K562 (cell line): ENCODE measurements at regions not wholly inside any gene's neighbourhood (a gene's known extent, or its start where the extent isn't known, plus 50 kb on each side); places are given as distances from the start of the nearest gene placed in this dataset.

ENCODE experiments used
- ATAC-seq: fragments of 200-7000 bp; cut with Tn5 transposase; 3 replicates; pipeline ENCODE4 v1.9.1; 2020; ENCODE audit warnings: moderate library complexity
- BruUV-seq: library from RNA; stranded (reverse); fragments of 400-500 nt; replicated peaks from 2 replicates; lab custom pipeline; 2021; lab: Mats Ljungman, UMichigan
- CTCF ChIA-PET: fragments of 300-600 bp; formaldehyde crosslinking; extraction: SDS; loops from one replicate; lab custom pipeline; 2021; ENCODE audit warnings: low intra/inter-chr PET ratio; lab: Yijun Ruan, JAX
- POLR2A ChIA-PET: fragments of 300-600, 350-650 bp; sonication (Branson Sonifier 250); formaldehyde crosslinking; extraction: SDS; loops from one replicate; lab custom pipeline; 2021; ENCODE audit warnings: antibody characterized with exemption, inconsistent platforms; lab: Yijun Ruan, JAX
- DNase-seq, 4 experiments: peaks; one replicate each; pipeline versions ENCODE4 v3.0.0 to v3.0.0-alpha.2; 2011 to 2018; ENCODE audit warnings: low spot score in 3 of 4, mixed read lengths in 3 of 4; ENCODE audit errors: extremely low read depth in 1 of 4
- FAIRE-seq: peaks from 2 replicates; lab custom pipeline; 2011; peaks lifted over from hg19 to GRCh38; lab: Jason Lieb, UNC
- H2AFZ ChIP-seq: 2 replicates; pipeline ENCODE4 v1.6.0; 2011; ENCODE audit warnings: low read depth, low read length, control low read depth, inconsistent platforms
- H3K27ac ChIP-seq: fragments of 200-600 bp; 3 replicates; pipeline ENCODE4 v1.8.0; 2011; ENCODE audit warnings: low read depth, mild to moderate bottlenecking, control low read depth, inconsistent platforms, low read length, moderate library complexity, mixed read lengths; ENCODE audit errors: extremely low read depth
- H3K27me3 ChIP-seq, 2 experiments: fragments of 300-600 bp in 1 of 2; 2 replicates in 1 of 2; 3 replicates in 1 of 2; pipeline versions ENCODE4 v1.6.0 to v1.8.0; 2011; ENCODE audit warnings: inconsistent platforms in 2 of 2, low read length in 2 of 2, mild to moderate bottlenecking in 1 of 2, mixed read lengths in 1 of 2, moderate library complexity in 1 of 2; ENCODE audit not compliant: control insufficient read depth in 2 of 2, insufficient read depth in 2 of 2
- H3K36me3 ChIP-seq: fragments of 300-600 bp; 3 replicates; pipeline ENCODE4 v1.8.0; 2011; ENCODE audit warnings: mild to moderate bottlenecking, low read length, inconsistent platforms; ENCODE audit not compliant: control insufficient read depth, insufficient read depth
- H3K4me1 ChIP-seq, 2 experiments: fragments of 200-600 bp in 1 of 2; replicated peaks in 1 of 2; 2 replicates in 1 of 2; 3 replicates in 1 of 2; pipeline versions ENCODE4 v1.5.1 to v1.8.0; 2011; ENCODE audit warnings: inconsistent platforms in 2 of 2, low read length in 2 of 2, mild to moderate bottlenecking in 1 of 2, mixed read lengths in 1 of 2, moderate library complexity in 1 of 2; ENCODE audit not compliant: control insufficient read depth in 2 of 2, insufficient read depth in 2 of 2
- H3K4me2 ChIP-seq: 2 replicates; pipeline ENCODE4 v1.6.1; 2011; ENCODE audit warnings: low read length, control low read depth, inconsistent platforms, mixed read lengths; ENCODE audit not compliant: insufficient read depth
- H3K4me3 ChIP-seq: fragments of 200-600 bp; sonication (generic), shearing (Covaris generic); 2 replicates; pipeline ENCODE4 v1.5.1; 2016; ENCODE audit warnings: control low read depth, inconsistent platforms
- H3K79me2 ChIP-seq: fragments of 200-600 bp; 3 replicates; pipeline ENCODE4 v1.8.0; 2011; ENCODE audit warnings: low read length, inconsistent platforms; ENCODE audit not compliant: control insufficient read depth, insufficient read depth
- H3K9ac ChIP-seq, 2 experiments: 2 replicates each; pipeline versions ENCODE4 v1.6.0 to v1.6.1; 2011; ENCODE audit warnings: low read depth in 2 of 2, low read length in 2 of 2, control low read depth in 1 of 2, inconsistent platforms in 1 of 2, mild to moderate bottlenecking in 1 of 2, mixed read lengths in 1 of 2; ENCODE audit not compliant: insufficient read depth in 1 of 2
- H3K9me1 ChIP-seq: one replicate; pipeline ENCODE4 v1.6.0; 2011; ENCODE audit warnings: inconsistent platforms, mild to moderate bottlenecking, low read length, moderate library complexity; ENCODE audit not compliant: control insufficient read depth, insufficient read depth
- H3K9me3 ChIP-seq: replicated peaks from 2 replicates; pipeline ENCODE4 v1.5.1; 2011; ENCODE audit warnings: low read depth, low read length, inconsistent platforms; ENCODE audit not compliant: control insufficient read depth, insufficient read depth
- H4K20me1 ChIP-seq: replicated peaks from 2 replicates; pipeline ENCODE4 v1.6.1; 2011; ENCODE audit warnings: low read length, inconsistent platforms, mixed read lengths; ENCODE audit not compliant: control insufficient read depth, insufficient read depth
- BHLHE40 ChIP-seq: IDR thresholded peaks from 2 replicates; pipeline ENCODE4 v1.6.1; 2011; ENCODE audit warnings: low read length, improper control_type of control experiment
- CBFA2T3 ChIP-seq: fragments of 450-650 bp; IDR thresholded peaks from 2 replicates; pipeline ENCODE4 v1.6.1; 2017
- HNRNPUL1 ChIP-seq: fragments of 200-400 bp; formaldehyde crosslinking; IDR thresholded peaks from 2 replicates; pipeline ENCODE4 v1.6.1; 2017; ENCODE audit warnings: low read length
- MCM2 ChIP-seq: fragments of 450-650 bp; IDR thresholded peaks from 2 replicates; pipeline ENCODE4 v1.6.1; 2017; ENCODE audit warnings: low read depth, mild to moderate bottlenecking
- MTA1 ChIP-seq: fragments of 450-650 bp; IDR thresholded peaks from 2 replicates; pipeline ENCODE4 v1.6.1; 2017; ENCODE audit warnings: borderline replicate concordance
- NR3C1 ChIP-seq: sonication (generic); formaldehyde crosslinking; IDR thresholded peaks from 2 replicates; pipeline ENCODE4 v1.8.1; 2022; ENCODE audit warnings: missing genetic modification reagents
- SAP30 ChIP-seq: fragments of 200-600 bp; sonication (generic); IDR thresholded peaks from 2 replicates; pipeline ENCODE4 v1.6.1; 2012; ENCODE audit warnings: borderline replicate concordance, low read depth, mild to moderate bottlenecking, moderate library complexity, low read length, control low read depth, inconsistent platforms; ENCODE audit not compliant: insufficient read depth, poor library complexity, severe bottlenecking
- SMARCA5 ChIP-seq: fragments of 450-650 bp; IDR thresholded peaks from 2 replicates; pipeline ENCODE4 v1.6.1; 2016
- SOX6 ChIP-seq: fragments of 450-650 bp; IDR thresholded peaks from 2 replicates; pipeline ENCODE4 v1.6.1; 2014; ENCODE audit warnings: mild to moderate bottlenecking
- TAF1 ChIP-seq: IDR thresholded peaks from 2 replicates; pipeline ENCODE4 v1.6.1; 2011; ENCODE audit warnings: mild to moderate bottlenecking, low read length, moderate library complexity; ENCODE audit not compliant: insufficient read depth, control insufficient read depth, severe bottlenecking; ENCODE audit errors: extremely low read depth
- TAF9B ChIP-seq: fragments of 450-650 bp; IDR thresholded peaks from 2 replicates; pipeline ENCODE4 v1.6.1; 2018; ENCODE audit warnings: mild to moderate bottlenecking; ENCODE audit not compliant: partially characterized antibody
- WGBS: fragments of 100-300 bp; shearing (Covaris generic); methylation state at CpG from one replicate; pipeline ENCODE4 v1.1.6; 2016; ENCODE audit warnings: low coverage, mixed read lengths; ENCODE audit not compliant: insufficient coverage; ENCODE audit errors: missing lambda C conversion rate; 5-methylcytosine and 5-hydroxymethylcytosine counted together
- in situ Hi-C: fragments of 300-500 bp; cut with MboI; formaldehyde crosslinking; loops from 4 replicates; pipeline ENCODE4 v1.15.0; 2018; ENCODE audit warnings: inconsistent platforms, mixed read lengths
- intact Hi-C: fragments of 100-400 bp; cut with micrococcal nuclease; formaldehyde crosslinking; loops from 2 replicates; pipeline ENCODE4 v1.14.2; 2022
- TF ChIP-seq, protein P1 (sequence below): sonication (generic); formaldehyde crosslinking; IDR thresholded peaks from 2 replicates; pipeline ENCODE4 v1.8.0; 2023; ENCODE audit warnings: missing genetic modification reagents, mild to moderate bottlenecking, borderline replicate concordance
- TF ChIP-seq, protein P2 (sequence below): fragments of 450-650 bp; formaldehyde crosslinking; IDR thresholded peaks from 2 replicates; pipeline ENCODE4 v1.4.0; 2020; ENCODE audit warnings: mild to moderate bottlenecking, moderate library complexity

DNA sequence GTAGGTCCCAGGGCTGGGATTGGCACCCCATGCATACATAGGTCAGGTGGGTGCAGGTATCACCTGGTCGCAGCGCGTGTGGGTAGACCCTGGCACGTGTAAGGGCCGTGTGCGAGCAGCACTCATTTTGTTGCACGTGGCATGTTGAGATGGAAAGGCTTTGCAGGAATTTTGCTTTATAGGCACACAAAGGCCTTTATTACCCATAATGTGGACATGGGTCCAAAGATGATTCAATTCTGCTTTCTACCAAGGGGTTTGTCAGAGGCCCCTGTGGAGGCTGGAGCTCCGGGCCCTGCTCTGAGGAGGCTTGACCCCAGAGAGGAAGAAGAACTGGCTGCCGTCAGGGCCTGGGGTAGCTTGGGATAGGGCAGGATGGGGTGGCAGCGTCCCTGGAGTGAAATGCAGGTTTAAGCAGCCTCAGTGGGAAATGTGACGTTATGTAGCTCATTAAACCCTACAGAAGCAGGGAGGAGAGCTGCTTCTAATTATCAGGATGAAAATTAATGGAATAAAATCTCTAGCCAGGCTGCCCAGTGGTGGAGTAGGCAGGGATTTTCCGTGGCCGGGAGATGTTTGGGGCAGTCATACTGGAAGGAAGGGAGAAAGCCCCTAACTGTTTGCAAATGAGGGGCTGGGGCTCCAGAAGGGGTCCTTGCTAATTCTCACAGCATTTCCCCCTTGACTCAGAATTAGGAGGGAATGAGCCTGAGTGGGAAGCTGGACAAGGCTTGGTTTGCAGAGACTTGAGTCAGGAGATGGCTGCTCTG lies 103.3 kb upstream of the PITX1 start (continued):
- no peak for TF ChIP-seq HNRNPUL1
- TF ChIP-seq, protein P1, sequence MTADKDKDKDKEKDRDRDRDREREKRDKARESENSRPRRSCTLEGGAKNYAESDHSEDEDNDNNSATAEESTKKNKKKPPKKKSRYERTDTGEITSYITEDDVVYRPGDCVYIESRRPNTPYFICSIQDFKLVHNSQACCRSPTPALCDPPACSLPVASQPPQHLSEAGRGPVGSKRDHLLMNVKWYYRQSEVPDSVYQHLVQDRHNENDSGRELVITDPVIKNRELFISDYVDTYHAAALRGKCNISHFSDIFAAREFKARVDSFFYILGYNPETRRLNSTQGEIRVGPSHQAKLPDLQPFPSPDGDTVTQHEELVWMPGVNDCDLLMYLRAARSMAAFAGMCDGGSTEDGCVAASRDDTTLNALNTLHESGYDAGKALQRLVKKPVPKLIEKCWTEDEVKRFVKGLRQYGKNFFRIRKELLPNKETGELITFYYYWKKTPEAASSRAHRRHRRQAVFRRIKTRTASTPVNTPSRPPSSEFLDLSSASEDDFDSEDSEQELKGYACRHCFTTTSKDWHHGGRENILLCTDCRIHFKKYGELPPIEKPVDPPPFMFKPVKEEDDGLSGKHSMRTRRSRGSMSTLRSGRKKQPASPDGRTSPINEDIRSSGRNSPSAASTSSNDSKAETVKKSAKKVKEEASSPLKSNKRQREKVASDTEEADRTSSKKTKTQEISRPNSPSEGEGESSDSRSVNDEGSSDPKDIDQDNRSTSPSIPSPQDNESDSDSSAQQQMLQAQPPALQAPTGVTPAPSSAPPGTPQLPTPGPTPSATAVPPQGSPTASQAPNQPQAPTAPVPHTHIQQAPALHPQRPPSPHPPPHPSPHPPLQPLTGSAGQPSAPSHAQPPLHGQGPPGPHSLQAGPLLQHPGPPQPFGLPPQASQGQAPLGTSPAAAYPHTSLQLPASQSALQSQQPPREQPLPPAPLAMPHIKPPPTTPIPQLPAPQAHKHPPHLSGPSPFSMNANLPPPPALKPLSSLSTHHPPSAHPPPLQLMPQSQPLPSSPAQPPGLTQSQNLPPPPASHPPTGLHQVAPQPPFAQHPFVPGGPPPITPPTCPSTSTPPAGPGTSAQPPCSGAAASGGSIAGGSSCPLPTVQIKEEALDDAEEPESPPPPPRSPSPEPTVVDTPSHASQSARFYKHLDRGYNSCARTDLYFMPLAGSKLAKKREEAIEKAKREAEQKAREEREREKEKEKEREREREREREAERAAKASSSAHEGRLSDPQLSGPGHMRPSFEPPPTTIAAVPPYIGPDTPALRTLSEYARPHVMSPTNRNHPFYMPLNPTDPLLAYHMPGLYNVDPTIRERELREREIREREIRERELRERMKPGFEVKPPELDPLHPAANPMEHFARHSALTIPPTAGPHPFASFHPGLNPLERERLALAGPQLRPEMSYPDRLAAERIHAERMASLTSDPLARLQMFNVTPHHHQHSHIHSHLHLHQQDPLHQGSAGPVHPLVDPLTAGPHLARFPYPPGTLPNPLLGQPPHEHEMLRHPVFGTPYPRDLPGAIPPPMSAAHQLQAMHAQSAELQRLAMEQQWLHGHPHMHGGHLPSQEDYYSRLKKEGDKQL (CRISPR knock-in tag): no peak
- TF ChIP-seq, all 486 proteins: peak for 0

DNA sequence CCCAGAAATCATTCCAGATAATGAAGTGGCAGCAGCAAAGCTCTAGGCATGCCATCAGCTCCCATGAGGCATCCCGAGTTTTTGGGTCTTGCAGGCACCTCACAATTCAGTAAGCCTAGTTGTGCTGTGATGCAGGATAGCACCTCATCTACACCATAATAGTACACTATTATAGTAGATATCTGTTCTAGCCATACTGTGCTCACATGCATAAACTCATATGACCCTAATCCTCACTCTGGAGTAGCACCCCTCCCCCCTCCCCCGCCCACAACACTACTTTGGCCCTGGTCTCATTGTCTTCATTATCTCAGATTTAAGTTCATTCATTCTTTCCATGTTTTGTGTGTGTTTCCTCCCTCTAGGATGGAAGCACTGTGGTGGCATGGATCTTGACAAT lies 102.5 kb upstream of the PITX1 start:
- CTCF ChIA-PET: no interaction called here
- Histone ChIP-seq H3K27ac (no peak overlapping the region; the same call in 2 of the 3 replicates), H3K79me2 (no peaks in the 10 kb centered on the region), H3K36me3 (no peaks in the 10 kb centered on the region), H3K9ac (peak overlapping the region; percentile 14 to 77; a peak in 2 of 4 replicates), H3K4me2 (peak overlapping the region; percentile 58; the same call in 1 of the 2 replicates), H4K20me1 (no peaks in the 10 kb centered on the region), H3K9me1 (peaks cover 3% of the 10 kb centered on the region), H3K4me3 (no peak overlapping the region), H3K9me3 (no peaks in the 10 kb centered on the region), H3K27me3 (no peaks in the 10 kb centered on the region), H3K4me1 (peaks cover 67 to 70% of the 10 kb centered on the region in 2 experiments), H2AFZ (no peak overlapping the region)
- WGBS: 56% methylated on average over 2 of the region's 2 CpGs
- intact Hi-C loops (loop anchor here (1.0 kb wide), 1 partner anchor 37 kb away; no protein-coding TSS in a partner anchor), in situ Hi-C loops (no loop called here)
- no peak for FAIRE-seq
- no TSS peak for BruUV-seq
- DNase-seq: peak in 1 of 4 experiments; percentile 36
- POLR2A ChIA-PET: interaction anchor here (0.5 to 1.2 kb wide), 3 partner anchors 9 to 121 kb away, joined by 3 to 5 read pairs (median 3); no protein-coding TSS in a partner anchor
- no peak for ATAC-seq
- TF ChIP-seq TAF9B (no peak), SMARCA5 (no peak), TAF1 (no peak), MCM2 (no peak), MTA1 (no peak), NR3C1 (CRISPR knock-in tag) (no peak), CBFA2T3 (peak; percentile 7; the same call in 1 of the 2 replicates), BHLHE40 (peak; percentile 16; the same call in 1 of the 2 replicates), SAP30 (no peak), SOX6 (peak; percentile 58; the same call in 1 of the 2 replicates)
- TF ChIP-seq, protein P2, sequence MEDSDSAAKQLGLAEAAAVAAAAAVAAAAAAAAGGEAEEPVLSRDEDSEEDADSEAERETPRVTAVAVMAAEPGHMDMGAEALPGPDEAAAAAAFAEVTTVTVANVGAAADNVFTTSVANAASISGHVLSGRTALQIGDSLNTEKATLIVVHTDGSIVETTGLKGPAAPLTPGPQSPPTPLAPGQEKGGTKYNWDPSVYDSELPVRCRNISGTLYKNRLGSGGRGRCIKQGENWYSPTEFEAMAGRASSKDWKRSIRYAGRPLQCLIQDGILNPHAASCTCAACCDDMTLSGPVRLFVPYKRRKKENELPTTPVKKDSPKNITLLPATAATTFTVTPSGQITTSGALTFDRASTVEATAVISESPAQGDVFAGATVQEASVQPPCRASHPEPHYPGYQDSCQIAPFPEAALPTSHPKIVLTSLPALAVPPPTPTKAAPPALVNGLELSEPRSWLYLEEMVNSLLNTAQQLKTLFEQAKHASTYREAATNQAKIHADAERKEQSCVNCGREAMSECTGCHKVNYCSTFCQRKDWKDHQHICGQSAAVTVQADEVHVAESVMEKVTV (CRISPR knock-in tag): no peak
